GM23338 (cell line): ENCODE measurements at regions not wholly inside any gene's neighbourhood (a gene's known extent, or its start where the extent isn't known, plus 50 kb on each side); places are given as distances from the start of the nearest gene placed in this dataset.

Experiments
- CREB1 ChIP-seq: fragments of 250-450 bp; sonication (Bioruptor Pico); IDR thresholded peaks from 2 replicates; pipeline ENCODE4 v1.5.0; 2020; ENCODE audit warnings: low read depth, mild to moderate bottlenecking, moderate library complexity
- CTCF ChIP-seq, 2 experiments: fragments of 200-600 bp in 1 of 2; sonication (generic) in 1 of 2; conservative IDR thresholded peaks; 2 replicates each; pipeline versions ENCODE4 v1.5.1 to v1.6.1; 2016 to 2017; ENCODE audit warnings: antibody characterized with exemption in 2 of 2, low read depth in 2 of 2, mild to moderate bottlenecking in 2 of 2, moderate library complexity in 1 of 2
- ETS1 ChIP-seq: IDR thresholded peaks from 2 replicates; pipeline ENCODE4 v1.6.1; 2016; ENCODE audit warnings: antibody characterized with exemption
- EZH2 ChIP-seq: fragments of 200-600 bp; sonication (generic); IDR thresholded peaks from one replicate; pipeline ENCODE4 v1.8.0; 2017; ENCODE audit warnings: antibody characterized with exemption, mild to moderate bottlenecking, low read depth; ENCODE audit not compliant: unreplicated experiment
- EZH2phosphoT487 ChIP-seq: fragments of 200-600 bp; sonication (generic); IDR thresholded peaks from one replicate; pipeline ENCODE4 v1.8.1; 2018; ENCODE audit warnings: antibody characterized with exemption; ENCODE audit not compliant: unreplicated experiment
- JUNB ChIP-seq: IDR thresholded peaks from one replicate; pipeline ENCODE4 v1.6.1; 2016; ENCODE audit warnings: antibody characterized with exemption; ENCODE audit not compliant: unreplicated experiment
- NANOG ChIP-seq: IDR thresholded peaks from 2 replicates; pipeline ENCODE4 v1.6.1; 2016; ENCODE audit warnings: antibody characterized with exemption, borderline replicate concordance
- POLR2AphosphoS5 ChIP-seq: IDR thresholded peaks from 2 replicates; pipeline ENCODE4 v1.6.1; 2016; ENCODE audit warnings: antibody characterized with exemption, low read depth
- REST ChIP-seq: IDR thresholded peaks from one replicate; pipeline ENCODE4 v1.6.1; 2018; ENCODE audit warnings: antibody characterized with exemption; ENCODE audit not compliant: unreplicated experiment
- STAT1 ChIP-seq: IDR thresholded peaks from one replicate; pipeline ENCODE4 v1.6.1; 2016; ENCODE audit warnings: antibody characterized with exemption; ENCODE audit not compliant: unreplicated experiment
- ZNF114 ChIP-seq: fragments of 250-450 bp; sonication (Bioruptor Pico); IDR thresholded peaks from 2 replicates; pipeline ENCODE4 v1.5.0; 2020; ENCODE audit warnings: mild to moderate bottlenecking, moderate library complexity

GRCh38 chr7:3133811-3134385 is 90.2 kb upstream of the CARD11 start:
- TF ChIP-seq CREB1 (CRISPR knock-in tag) (no peak), POLR2AphosphoS5 (no peak), CTCF (conservative IDR thresholded peaks at IDR 0.05; ENCODE audit: low read depth in 2 of 2) (no peak), EZH2phosphoT487 (no peak), JUNB (no peak), EZH2 (no peak), REST (no peak), ZNF114 (CRISPR knock-in tag) (no peak), STAT1 (no peak), ETS1 (no peak), NANOG (no peak)
